ENCODE measurements at regions not wholly inside any gene's neighbourhood (a gene's known extent, or its start where the extent isn't known, plus 50 kb on each side); places are given as distances from the start of the nearest gene placed in this dataset.

- DNase-seq (no peak), ATAC-seq (no peak)
- Histone ChIP-seq H3K27ac (no peak overlapping the region), H3K4me1 (no peaks in the 10 kb centered on the region), H3K27me3 (no peaks in the 10 kb centered on the region), H3K4me3 (no peak overlapping the region), H3K36me3 (no peaks in the 10 kb centered on the region), H3K9me3 (no peaks in the 10 kb centered on the region)
- intact Hi-C loops (cut with DNase I; ENCODE audit: low total_unique reads): no loop called here
- in situ Hi-C loops (cut with MboI; ENCODE audit: low sequenced_read_pairs in 4 of 4): no loop called here
- TF ChIP-seq CTCF (IDR thresholded peaks at IDR 0.05 in 4 of 5, conservative IDR thresholded peaks at IDR 0.05 in 1 of 5) (no peak), POLR2A (IDR thresholded peaks at IDR 0.05) (no peak)
Measured at GRCh38 chr21:26365849-26366248, 195.3 kb upstream of the APP start.

GRCh38 chr21:26351661-26352060 lies 181.1 kb upstream of the APP start:
- intact Hi-C loops (cut with DNase I; ENCODE audit: low total_unique reads): no loop called here
- DNase-seq (no peak), ATAC-seq (no peak)
- Histone ChIP-seq H3K36me3 (no peaks in the 10 kb centered on the region), H3K27ac (no peak overlapping the region), H3K9me3 (no peaks in the 10 kb centered on the region), H3K4me1 (no peaks in the 10 kb centered on the region), H3K4me3 (no peak overlapping the region), H3K27me3 (no peaks in the 10 kb centered on the region)
- TF ChIP-seq POLR2A (IDR thresholded peaks at IDR 0.05) (no peak), CTCF (IDR thresholded peaks at IDR 0.05 in 4 of 5, conservative IDR thresholded peaks at IDR 0.05 in 1 of 5) (no peak)
- in situ Hi-C loops (cut with MboI; ENCODE audit: low sequenced_read_pairs in 4 of 4): no loop called here

- DNase-seq: no peak
- Histone ChIP-seq H3K4me3 (no peak overlapping the region), H3K9me3 (no peaks in the 10 kb centered on the region), H3K27ac (no peak overlapping the region), H3K4me1 (no peaks in the 10 kb centered on the region), H3K36me3 (no peaks in the 10 kb centered on the region), H3K27me3 (no peaks in the 10 kb centered on the region)
- TF ChIP-seq CTCF (IDR thresholded peaks at IDR 0.05 in 4 of 5, conservative IDR thresholded peaks at IDR 0.05 in 1 of 5): no peak
- no peak for TF ChIP-seq POLR2A (IDR thresholded peaks at IDR 0.05)
- in situ Hi-C loops (cut with MboI; ENCODE audit: low sequenced_read_pairs in 4 of 4): no loop called here
- no peak for ATAC-seq
- intact Hi-C loops (cut with DNase I; ENCODE audit: low total_unique reads): no loop called here
Measured at GRCh38 chr21:26332867-26333266, 162.3 kb upstream of the APP start.

GRCh38 chr21:26331205-26331980 lies 160.8 kb upstream of the APP start:
- Histone ChIP-seq H3K27ac (no peak overlapping the region), H3K27me3 (no peaks in the 10 kb centered on the region), H3K9me3 (no peaks in the 10 kb centered on the region), H3K4me3 (no peak overlapping the region), H3K36me3 (no peaks in the 10 kb centered on the region), H3K4me1 (no peaks in the 10 kb centered on the region)
- TF ChIP-seq CTCF (IDR thresholded peaks at IDR 0.05 in 4 of 5, conservative IDR thresholded peaks at IDR 0.05 in 1 of 5) (no peak), POLR2A (IDR thresholded peaks at IDR 0.05) (no peak)
- no peak for ATAC-seq
- DNase-seq: no peak
- intact Hi-C loops (cut with DNase I; ENCODE audit: low total_unique reads) (no loop called here), in situ Hi-C loops (cut with MboI; ENCODE audit: low sequenced_read_pairs in 4 of 4) (no loop called here)

- no peak for TF ChIP-seq POLR2A (IDR thresholded peaks at IDR 0.05)
- TF ChIP-seq CTCF (IDR thresholded peaks at IDR 0.05 in 4 of 5, conservative IDR thresholded peaks at IDR 0.05 in 1 of 5): no peak
- ATAC-seq: no peak
- no peak for DNase-seq
- H3K27ac ChIP-seq: no peak overlapping the region
- H3K4me1 ChIP-seq: no peaks in the 10 kb centered on the region
- intact Hi-C loops (cut with DNase I; ENCODE audit: low total_unique reads) (no loop called here), in situ Hi-C loops (cut with MboI; ENCODE audit: low sequenced_read_pairs in 4 of 4) (no loop called here)
- H3K36me3 ChIP-seq: no peaks in the 10 kb centered on the region
- H3K27me3 ChIP-seq: no peaks in the 10 kb centered on the region
- H3K9me3 ChIP-seq: no peaks in the 10 kb centered on the region
- H3K4me3 ChIP-seq: no peak overlapping the region
Measured at GRCh38 chr21:26320596-26320995, 150.0 kb upstream of the APP start.
